ENCODE measurements at regions not wholly inside any gene's neighbourhood (a gene's known extent, or its start where the extent isn't known, plus 50 kb on each side); places are given as distances from the start of the nearest gene placed in this dataset.

- no peak for DNase-seq
Observed at GRCh38 chr9:90290716-90291485, 351.7 kb downstream of the DIRAS2 start.

- DNase-seq, result no peak
Observed at GRCh38 chr9:90296539-90296938, 346.1 kb downstream of the DIRAS2 start.

- no peak for DNase-seq
Observed at GRCh38 chr9:90299968-90300367, 342.7 kb downstream of the DIRAS2 start.

GRCh38 chr9:90300611-90301276, 341.9 kb downstream of the DIRAS2 start:
- DNase-seq, result no peak

- DNase-seq, result no peak
Observed at GRCh38 chr9:90301277-90301653, 341.4 kb downstream of the DIRAS2 start.

- DNase-seq, result no peak
Observed at GRCh38 chr9:90303655-90304054, 339.0 kb downstream of the DIRAS2 start.

GRCh38 chr9:90306158-90306557, 336.5 kb downstream of the DIRAS2 start:
- DNase-seq, result no peak

GRCh38 chr9:90307167-90307833, 335.3 kb downstream of the DIRAS2 start:
- DNase-seq, result no peak

- DNase-seq, result no peak
Observed at GRCh38 chr9:90307891-90308290, 334.7 kb downstream of the DIRAS2 start.

- no peak for DNase-seq
Observed at GRCh38 chr9:90308691-90309090, 333.9 kb downstream of the DIRAS2 start.

GRCh38 chr9:90309809-90310520, 332.7 kb downstream of the DIRAS2 start:
- DNase-seq, result no peak

GRCh38 chr9:90310521-90310876, 332.1 kb downstream of the DIRAS2 start:
- DNase-seq, result no peak

GRCh38 chr9:90311811-90312210, 330.8 kb downstream of the DIRAS2 start:
- DNase-seq, result no peak

GRCh38 chr9:90322296-90322695, 320.3 kb downstream of the DIRAS2 start:
- no peak for DNase-seq

- DNase-seq, result no peak
Observed at GRCh38 chr9:90325913-90326653, 316.5 kb downstream of the DIRAS2 start.

GRCh38 chr9:90330231-90330630, 312.4 kb downstream of the DIRAS2 start:
- no peak for DNase-seq

- no peak for DNase-seq
Observed at GRCh38 chr9:90331826-90332575, 310.6 kb downstream of the DIRAS2 start.

- no peak for DNase-seq
Observed at GRCh38 chr9:90333226-90333625, 309.4 kb downstream of the DIRAS2 start.

- DNase-seq, result no peak
Observed at GRCh38 chr9:90340421-90340820, 302.2 kb downstream of the DIRAS2 start.

GRCh38 chr9:90342607-90343006, 300.0 kb downstream of the DIRAS2 start:
- DNase-seq, result no peak

GRCh38 chr9:90343366-90343765, 299.3 kb downstream of the DIRAS2 start:
- DNase-seq, result no peak

GRCh38 chr9:90343991-90344390, 298.6 kb downstream of the DIRAS2 start:
- no peak for DNase-seq
